ENCODE measurements at regions not wholly inside any gene's neighbourhood (a gene's known extent, or its start where the extent isn't known, plus 50 kb on each side); places are given as distances from the start of the nearest gene placed in this dataset.

GRCh38 chr11:80388536-80388935 lies 947.7 kb upstream of the TENM4 start:
- no peak for TF ChIP-seq BHLHE40 (IDR thresholded peaks at IDR 0.05; ENCODE audit: borderline replicate concordance)
- TF ChIP-seq SP1 (IDR thresholded peaks at IDR 0.05), result no peak
- TF ChIP-seq CTBP1 (IDR thresholded peaks at IDR 0.05; ENCODE audit: borderline replicate concordance), result no peak
- no peak for TF ChIP-seq FOXM1 (IDR thresholded peaks at IDR 0.05; ENCODE audit: borderline replicate concordance)
- TF ChIP-seq FOXK2 (IDR thresholded peaks at IDR 0.05), result no peak
- no peak for TF ChIP-seq TARDBP (IDR thresholded peaks at IDR 0.05)
